GM12864 (cell line): ENCODE measurements at regions not wholly inside any gene's neighbourhood (a gene's known extent, or its start where the extent isn't known, plus 50 kb on each side); places are given as distances from the start of the nearest gene placed in this dataset.

Experiments
- DNase-seq: peaks from one replicate; pipeline ENCODE4 v3.0.0-alpha.2; 2011; ENCODE audit warnings: low read depth
- H3K4me3 ChIP-seq: 2 replicates; pipeline ENCODE4 v1.5.1; 2011; ENCODE audit warnings: mild to moderate bottlenecking, low read depth, low read length, control low read depth
- TF ChIP-seq, protein P1 (sequence below): IDR thresholded peaks from 2 replicates; pipeline ENCODE4 v1.5.1; 2011; ENCODE audit warnings: low read depth, mild to moderate bottlenecking, moderate library complexity, low read length, control low read depth, inconsistent platforms; ENCODE audit errors: missing control alignments

DNA sequence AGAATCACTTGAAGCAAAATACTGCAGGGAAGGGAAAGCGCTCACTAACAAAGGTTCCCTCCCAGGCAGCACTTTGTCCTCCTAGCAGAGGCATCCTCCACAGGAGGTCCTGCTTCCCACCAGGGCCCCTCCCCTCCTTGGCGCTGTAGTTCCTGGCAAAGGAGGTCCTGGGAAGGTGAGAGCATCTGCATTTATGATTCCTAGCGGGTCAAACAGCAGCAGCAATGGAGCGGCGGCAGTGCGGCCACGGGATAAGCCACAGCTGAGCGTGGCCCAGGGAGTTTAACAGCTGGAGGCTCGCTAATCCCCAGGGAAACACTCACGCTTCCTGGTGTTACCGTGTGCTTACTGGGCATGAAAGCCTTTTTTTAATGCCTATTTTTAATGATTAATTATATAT is 185.8 kb downstream of the TTLL2 start:
- DNase-seq, result no peak
- H3K4me3 ChIP-seq, result no peak overlapping the region
- TF ChIP-seq, protein P1, sequence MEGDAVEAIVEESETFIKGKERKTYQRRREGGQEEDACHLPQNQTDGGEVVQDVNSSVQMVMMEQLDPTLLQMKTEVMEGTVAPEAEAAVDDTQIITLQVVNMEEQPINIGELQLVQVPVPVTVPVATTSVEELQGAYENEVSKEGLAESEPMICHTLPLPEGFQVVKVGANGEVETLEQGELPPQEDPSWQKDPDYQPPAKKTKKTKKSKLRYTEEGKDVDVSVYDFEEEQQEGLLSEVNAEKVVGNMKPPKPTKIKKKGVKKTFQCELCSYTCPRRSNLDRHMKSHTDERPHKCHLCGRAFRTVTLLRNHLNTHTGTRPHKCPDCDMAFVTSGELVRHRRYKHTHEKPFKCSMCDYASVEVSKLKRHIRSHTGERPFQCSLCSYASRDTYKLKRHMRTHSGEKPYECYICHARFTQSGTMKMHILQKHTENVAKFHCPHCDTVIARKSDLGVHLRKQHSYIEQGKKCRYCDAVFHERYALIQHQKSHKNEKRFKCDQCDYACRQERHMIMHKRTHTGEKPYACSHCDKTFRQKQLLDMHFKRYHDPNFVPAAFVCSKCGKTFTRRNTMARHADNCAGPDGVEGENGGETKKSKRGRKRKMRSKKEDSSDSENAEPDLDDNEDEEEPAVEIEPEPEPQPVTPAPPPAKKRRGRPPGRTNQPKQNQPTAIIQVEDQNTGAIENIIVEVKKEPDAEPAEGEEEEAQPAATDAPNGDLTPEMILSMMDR, result no peak

DNA sequence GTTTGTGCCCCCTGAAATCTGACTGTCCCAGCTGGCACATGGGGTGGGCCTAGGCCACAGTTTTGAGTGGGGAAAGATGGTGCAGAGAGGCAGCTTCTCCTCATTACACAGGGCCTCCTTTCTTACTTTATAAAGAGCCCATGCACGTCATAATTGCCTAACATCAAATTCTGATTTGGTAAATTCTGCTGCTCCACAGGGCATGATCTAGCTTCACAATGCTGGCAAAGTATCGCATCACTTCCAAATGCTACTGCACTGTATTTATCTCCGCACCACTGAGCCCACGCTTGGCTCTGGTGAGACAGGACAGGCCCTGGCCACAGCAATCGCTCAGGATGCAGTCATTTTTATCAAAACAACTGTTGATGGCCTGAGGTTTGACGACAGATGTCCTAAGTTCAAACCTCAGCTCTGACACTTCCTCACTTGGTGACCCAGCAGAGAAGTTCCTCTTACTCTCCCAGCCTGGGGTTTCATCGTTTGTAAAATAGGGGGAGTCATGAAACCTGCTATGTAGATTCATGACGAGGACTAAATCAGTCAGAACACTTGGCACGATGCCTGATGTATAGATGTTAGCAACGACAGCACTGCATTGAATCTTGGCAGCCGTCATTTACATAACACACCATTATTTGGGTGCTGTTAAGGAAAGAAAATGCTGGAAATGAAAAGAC is 187.9 kb downstream of the TTLL2 start:
- H3K4me3 ChIP-seq, result no peak overlapping the region
- TF ChIP-seq, protein P1, result no peak
- DNase-seq, result no peak

GRCh38 chr6:167513778-167514177 is 188.9 kb downstream of the TTLL2 start:
- no peak overlapping the region for H3K4me3 ChIP-seq
- TF ChIP-seq, protein P1, result no peak
- no peak for DNase-seq

- TF ChIP-seq, protein P1, result no peak
- H3K4me3 ChIP-seq, result no peak overlapping the region
- no peak for DNase-seq
These were observed 189.6 kb downstream of the TTLL2 start for GRCh38 chr6:167514524-167514923.

DNA sequence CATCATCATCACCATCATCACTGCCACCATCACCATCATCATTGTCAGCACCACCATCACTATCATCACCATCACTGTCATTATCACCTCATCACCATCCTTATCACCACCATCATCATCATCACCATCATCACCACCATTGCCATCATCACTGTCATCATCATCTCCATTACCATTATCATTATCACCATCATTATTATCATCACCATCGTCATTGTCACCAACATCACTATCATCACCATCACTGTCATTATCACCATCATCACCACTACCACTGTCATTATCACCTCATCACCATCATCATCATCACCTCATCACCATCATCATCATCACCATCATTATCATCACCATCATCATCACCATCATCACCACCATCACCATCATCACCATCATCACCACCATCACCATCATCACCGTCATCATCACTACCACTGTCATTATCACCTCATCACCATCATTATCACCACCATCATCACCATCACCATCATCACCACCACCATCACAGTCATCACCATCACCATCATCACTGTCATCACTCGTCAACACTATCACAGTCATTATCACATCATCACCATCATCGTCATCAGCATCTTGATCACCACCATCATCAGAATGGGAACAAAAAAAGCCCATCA is 191.1 kb downstream of the TTLL2 start:
- DNase-seq, result no peak
- TF ChIP-seq, protein P1, result no peak
- H3K4me3 ChIP-seq, result no peak overlapping the region

- no peak for DNase-seq
- TF ChIP-seq, protein P1, result no peak
These were observed 192.5 kb downstream of the TTLL2 start for GRCh38 chr6:167517254-167517916.

More at GRCh38 chr6:167517254-167517916, 192.5 kb downstream of the TTLL2 start:
- H3K4me3 ChIP-seq, result no peak overlapping the region
